GM21737 (cell line): ENCODE measurements at regions not wholly inside any gene's neighbourhood (a gene's known extent, or its start where the extent isn't known, plus 50 kb on each side); places are given as distances from the start of the nearest gene placed in this dataset.
"Not testable (repeated sequence)": the region's sequence is repeated elsewhere in the genome, so short reads cannot be mapped to it uniquely, and the experiment has no call there.

Experiments
- ATAC-seq: cut with Tn5 transposase; IDR thresholded peaks from one replicate; pipeline ENCODE4 v1.9.1; 2021; ENCODE audit warnings: mild to moderate bottlenecking, moderate library complexity; ENCODE audit not compliant: unreplicated experiment

DNA sequence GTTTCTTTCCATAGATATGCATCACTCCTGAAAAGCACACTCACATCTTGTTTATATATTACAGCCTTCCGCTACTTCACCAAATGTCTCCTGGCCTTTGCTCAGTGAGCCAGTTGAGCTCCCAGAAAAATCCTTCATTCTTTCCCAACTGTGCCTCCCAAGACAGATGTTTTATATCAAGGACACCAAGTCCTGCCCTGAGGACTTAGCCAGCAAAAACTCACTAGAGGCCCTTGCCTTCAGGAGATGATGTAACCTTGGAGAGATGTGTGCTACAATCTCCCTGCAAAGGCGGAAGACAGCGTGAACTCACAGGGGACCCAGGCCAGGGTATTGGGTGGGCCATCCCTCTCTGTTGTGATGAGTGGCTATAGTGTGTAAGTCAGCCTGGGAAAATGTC lies 86.1 kb upstream of the CTAGE1 start:
- ATAC-seq, result no peak

DNA sequence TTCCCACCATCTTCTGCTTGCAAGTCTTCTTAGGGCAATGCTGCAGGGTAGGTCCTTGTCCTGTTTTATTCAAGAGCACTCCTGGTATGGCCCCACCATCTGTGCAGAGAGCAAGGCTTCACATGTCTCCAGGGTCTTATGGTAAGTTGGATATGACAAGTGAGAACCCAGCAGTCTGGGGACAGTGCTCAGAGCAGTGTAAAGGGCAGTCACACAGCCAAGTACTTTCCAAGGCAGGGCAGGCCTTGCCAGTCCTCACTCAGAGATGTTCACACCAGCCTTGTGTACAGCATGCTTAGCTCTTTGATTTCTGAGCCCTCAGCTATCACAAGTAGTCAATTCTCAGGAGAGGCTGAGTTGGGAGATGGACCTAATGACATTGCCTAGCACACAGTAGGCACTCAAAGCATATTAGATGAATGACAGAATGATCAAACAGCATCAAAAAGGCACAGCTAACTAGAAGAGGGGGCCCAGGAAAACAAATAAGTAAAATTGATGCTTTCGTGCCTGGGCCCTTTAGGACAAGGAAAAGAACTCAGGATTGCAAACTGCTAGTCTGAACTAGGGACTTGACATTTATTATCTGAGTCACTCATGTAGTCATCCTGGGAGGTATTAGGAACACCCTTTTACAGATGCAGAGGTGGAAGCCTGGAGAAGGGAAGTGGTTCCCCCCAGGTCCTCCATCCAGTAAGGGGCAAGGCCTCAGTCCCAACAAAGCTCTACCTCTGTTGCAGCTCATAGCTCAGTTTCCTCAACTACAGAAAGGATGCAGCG lies 86.7 kb upstream of the CTAGE1 start:
- no peak for ATAC-seq

DNA sequence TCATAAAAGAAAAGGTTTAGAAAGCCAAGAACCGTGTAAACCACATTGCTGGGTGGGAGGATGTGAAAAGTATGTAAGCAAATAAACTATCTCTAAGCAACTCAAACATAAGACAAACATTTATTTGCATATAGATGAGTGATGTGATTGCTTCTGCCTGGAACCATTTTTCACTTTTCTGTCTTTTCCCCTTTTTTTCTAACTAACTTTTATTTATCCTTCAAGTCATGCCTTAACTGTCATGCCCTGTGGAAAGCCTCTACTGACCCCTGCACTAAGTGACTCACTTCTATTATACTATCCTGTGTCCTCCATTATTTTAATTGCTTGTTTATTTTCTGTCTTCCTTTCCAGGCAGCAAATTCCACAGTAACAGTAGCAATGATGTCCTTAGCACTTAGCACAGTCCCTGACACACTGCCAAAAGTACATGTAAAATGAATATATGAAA lies 87.5 kb upstream of the CTAGE1 start:
- ATAC-seq, result no peak

DNA sequence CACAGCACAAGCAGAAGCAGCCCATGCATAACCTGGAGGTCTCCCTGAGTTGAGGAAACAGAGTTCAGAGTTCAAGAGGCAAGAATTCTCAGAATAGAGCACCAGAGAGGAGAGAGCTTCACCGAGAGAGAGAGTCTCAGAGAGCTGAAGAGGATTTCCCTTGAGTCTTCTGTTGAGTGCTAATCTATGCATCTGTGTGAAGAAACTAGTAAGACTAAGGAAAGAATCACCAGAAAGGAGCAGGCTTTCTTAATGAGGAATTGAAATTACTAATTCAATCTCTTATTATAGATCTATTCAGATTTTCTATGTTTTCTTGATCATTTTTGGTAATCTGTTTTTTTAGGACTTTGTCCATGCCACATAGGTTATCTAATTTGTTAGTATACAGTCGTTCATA lies 89.3 kb upstream of the CTAGE1 start:
- no peak for ATAC-seq

DNA sequence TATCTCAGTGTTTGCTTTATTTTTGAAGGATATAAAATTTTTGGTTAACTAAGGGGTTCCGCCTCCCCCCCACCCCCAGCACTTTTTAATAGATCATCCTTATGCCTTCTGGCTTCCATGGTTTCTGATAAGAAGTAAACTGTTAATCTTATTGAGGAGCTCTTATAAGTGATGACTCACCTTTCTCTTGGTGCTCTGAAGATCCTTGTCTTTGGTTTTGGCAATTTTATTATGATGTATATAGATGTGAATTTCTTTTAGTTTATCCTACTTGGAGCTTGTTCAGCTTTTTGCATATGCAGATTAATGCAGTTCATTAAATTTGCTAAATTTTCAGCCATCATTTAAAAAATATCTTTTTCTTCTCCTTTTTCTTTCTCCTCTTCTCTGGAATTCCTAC lies 91.7 kb upstream of the CTAGE1 start:
- ATAC-seq, result no peak

DNA sequence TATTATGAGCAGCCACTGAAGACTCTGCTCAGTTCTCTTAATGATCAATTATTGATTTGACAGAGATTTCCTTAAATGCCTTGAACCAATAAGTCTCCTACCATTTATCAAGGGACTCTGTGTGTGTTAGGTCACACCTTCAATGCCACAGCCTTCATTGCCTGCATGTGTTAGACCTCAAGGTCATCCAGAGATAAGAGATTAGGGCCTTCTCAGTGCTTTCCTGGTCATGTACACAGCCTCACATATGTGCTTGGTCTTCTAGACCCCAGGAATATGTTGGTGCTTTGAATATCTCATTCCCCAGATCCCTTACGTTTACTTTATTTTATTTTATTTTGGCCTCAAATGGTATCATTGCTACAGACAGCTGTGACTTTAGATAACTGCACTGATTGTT lies 93.0 kb upstream of the CTAGE1 start:
- ATAC-seq, result no peak

DNA sequence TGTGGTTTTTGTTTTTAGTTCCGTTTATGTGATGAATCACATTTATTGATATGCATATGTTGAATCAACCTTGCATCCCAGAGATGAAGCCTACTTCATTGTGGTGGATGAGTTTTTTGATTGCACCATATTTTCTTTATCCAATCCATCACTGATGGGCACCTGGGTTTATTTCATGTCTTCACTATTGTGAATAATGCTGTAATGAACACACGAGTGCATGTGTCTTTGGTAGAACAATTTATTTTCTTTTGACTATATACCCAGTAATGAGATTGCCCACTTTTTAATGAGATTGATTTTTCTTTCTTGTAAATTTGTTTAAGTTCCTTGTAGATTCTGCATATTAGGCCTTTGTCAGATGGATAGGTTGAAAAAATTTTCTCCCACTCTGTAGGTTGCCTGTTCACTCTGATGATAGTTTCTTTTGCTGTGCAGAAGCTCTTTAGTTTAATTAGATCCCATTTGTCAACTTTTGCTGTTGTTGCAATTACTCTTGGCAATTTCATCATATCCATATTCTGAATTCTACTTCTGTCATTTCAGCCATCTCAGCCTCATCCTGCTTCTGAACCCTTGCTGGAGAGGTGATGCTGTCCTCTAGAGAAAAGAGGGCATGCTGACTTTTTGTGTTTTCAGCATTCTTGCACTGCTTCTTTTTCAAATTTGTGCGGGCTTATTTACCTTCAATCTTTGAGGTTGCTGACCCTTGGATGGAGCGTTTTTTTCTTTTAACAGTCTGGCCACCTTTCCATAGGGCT lies 96.2 kb upstream of the CTAGE1 start:
- no peak for ATAC-seq

DNA sequence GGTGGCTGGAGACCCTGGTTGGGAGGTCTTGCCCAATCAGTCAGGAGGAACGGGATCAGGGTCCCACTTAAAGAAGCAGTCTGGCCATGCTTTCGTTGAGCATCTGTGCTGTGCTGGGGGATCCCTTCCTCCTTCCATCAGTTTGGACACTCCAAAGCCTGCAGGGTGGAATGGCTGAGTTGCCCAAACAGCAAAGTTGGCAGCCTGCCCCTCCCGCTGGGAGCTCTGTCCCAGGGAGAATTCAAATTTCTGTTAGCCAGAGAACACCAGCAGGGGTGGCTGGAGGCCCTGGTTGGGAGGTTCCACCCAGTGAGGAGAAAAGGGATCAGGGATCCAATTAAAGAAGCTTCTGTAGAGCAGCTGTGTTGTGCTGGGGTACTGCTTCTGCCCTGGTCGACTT lies 96.9 kb upstream of the CTAGE1 start:
- ATAC-seq, result no peak

DNA sequence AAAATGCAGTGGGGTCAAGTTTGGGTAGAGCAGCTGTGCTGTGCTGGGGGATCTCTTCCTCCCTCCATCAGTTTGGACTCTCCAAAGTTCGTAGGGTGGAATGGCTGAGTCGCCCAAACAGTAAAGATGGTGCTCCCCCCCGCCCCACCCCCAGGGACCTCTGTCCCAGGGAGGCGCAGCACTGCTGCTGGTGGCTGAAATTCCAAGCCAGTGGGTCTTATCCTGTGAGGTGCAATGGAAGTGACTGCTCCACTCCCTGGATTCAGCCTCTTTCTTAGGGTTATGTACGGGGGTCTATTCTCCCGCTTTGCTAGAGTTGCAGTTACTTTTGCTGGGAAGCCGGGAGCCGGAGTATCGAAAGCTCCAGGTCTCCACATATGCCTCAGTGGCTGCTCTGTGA lies 97.5 kb upstream of the CTAGE1 start:
- ATAC-seq, result no peak

DNA sequence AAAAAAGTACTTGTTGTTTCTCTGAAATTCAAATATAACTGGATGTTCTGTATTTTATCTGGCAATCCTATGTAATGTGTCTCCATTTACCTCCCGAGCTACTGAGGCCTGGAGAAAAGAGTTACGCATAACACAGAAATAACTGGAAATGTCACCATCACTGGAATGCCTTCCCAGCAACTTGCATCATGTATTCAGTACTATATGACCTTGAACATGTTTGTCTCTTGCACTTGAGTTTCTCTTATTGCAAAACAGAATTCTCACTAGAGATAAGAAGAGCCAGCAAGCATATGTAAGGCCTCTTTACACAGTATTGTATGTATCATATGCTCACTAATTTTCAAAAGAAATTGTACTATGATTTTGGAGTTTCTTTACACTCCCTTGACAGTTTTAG lies 99.6 kb upstream of the CTAGE1 start:
- no peak for ATAC-seq

DNA sequence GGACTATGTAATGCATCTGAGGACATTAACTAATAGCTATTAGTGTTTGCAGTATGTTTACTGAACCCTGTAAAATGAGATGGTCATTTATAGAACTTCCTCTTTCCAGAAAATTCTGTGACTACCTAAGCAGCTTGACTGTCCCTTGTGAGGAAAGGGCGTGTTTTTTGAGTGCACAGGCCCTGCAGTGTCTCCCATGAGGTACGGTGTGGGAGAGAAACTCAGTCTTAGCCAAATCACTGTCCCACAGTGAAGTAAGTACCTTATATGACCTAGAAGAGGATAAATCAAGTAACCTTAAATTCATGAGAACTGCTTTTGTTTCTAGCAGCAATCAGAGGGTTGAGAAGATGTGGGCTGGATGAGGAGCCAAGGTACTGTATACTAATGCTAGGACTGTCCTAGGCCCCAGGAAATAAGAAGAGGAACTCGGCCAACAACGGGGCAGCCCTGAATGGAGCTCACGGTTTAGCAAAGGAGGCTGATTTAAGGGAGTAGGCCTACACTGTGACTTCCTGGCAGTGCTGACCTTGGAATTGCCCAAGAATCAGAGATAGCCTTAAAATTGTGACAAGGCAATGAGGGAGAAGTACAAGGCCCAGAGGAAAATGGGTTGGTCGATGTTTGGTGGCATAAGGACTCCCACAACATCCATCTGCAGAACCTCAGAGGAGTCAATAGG lies 103.5 kb upstream of the CTAGE1 start:
- no peak for ATAC-seq

DNA sequence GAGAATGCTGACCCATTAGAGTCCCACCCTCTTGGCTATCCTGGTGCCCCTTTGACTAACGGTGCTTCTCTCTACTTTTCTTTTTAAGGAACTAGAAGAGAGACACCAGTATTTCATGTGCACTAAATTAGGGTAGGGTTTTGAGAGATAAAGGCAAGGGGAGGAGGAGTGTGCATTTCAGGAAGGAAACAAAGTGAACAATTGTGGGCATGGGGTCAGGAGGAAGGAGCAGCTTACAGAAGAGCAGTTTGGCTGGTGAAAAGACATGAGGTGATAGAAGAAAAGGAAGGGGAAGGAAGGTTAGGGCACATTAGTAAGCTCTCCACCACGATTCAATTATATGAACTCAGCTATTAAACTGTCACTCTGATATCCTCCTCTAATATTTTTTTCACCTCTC lies 105.8 kb upstream of the CTAGE1 start:
- no peak for ATAC-seq

DNA sequence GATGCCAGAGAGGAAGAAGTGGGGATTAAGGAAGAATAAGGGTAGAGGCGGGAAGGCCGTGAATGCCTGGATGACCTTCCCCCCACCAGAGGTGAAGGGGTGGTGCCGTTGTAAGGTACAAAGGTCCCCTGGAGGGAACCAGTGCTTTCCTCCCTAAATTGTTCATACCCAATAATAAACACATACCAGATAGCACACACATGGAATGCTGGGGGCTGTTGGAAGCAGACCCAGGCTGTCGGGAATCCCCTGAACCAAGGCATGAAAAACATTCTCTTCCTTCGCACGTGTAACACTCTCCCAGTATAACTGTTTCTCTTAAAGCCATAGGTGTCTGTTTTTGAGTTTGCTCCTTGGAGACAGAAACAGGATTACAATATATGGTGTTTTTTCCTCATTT lies 107.1 kb upstream of the CTAGE1 start:
- ATAC-seq, result no peak

DNA sequence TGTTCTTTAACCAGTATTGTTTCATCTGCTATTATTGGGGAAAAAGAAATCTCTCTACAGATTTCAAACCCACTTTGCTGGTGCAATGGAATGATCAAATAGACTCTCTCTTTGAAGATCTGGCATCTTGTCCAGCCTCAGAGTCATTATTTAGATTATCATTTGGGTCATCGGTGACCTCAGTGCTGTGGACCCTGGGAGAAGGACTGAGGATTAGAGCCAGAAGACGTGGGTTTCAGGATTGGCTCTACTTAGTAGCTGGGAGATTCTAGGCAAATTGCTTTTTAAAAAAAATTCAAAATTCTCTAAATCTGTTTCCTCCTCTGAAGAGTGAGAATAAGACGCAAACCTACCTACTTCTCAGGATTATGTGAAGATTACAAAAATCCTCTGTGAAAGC lies 107.6 kb upstream of the CTAGE1 start:
- ATAC-seq, result no peak

DNA sequence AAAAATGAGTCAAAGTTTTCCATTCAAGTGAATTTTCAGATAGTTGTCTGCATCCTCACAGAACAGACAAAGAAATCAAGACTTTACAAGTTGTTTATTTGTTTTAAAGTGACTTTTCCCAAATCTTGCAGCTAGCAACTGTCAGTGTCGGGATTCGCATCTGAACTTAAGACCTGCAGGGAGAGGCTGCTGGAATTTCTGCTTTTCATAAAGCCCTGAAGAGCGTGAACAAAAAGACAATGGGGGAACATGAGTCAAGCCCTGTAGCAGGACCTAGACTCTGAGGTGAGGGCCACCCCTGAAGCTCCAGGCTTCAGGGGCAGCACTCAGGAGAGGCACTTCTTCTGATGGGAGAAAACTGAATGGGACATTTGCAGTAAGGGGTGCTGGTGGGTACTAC lies 108.2 kb upstream of the CTAGE1 start:
- no peak for ATAC-seq

DNA sequence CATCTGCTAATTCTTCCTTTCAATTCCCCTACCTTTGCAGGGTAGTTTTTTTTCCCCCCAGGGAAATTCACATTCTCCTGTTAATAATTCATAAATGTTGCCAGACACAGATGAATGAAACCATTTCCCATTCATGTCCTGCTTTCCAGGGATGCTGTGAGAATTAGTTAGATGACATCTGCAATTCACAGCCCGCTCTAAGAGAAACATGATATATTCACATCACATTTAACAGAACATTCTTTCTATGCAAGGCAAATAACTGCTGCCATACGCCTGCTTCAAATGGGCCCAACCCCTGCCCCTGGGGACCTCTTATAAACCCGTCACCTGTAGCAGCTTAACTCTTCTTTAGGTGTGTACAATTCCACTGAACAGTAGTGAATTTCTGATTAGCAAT lies 110.6 kb upstream of the CTAGE1 start:
- no peak for ATAC-seq

DNA sequence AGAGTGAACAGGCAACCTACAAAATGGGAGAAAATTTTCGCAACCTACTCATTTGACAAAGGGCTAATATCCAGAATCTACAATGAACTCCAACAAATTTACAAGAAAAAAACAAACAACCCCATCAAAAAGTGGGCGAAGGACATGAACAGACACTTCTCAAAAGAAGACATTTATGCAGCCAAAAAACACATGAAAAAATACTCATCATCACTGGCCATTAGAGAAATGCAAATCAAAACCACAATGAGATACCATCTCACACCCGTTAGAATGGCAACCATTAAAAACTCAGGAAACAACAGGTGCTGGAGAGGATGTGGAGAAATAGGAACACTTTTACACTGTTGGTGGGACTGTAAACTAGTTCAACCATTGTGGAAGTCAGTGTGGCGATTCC lies 117.0 kb upstream of the CTAGE1 start:
- not testable (repeated sequence) for ATAC-seq

DNA sequence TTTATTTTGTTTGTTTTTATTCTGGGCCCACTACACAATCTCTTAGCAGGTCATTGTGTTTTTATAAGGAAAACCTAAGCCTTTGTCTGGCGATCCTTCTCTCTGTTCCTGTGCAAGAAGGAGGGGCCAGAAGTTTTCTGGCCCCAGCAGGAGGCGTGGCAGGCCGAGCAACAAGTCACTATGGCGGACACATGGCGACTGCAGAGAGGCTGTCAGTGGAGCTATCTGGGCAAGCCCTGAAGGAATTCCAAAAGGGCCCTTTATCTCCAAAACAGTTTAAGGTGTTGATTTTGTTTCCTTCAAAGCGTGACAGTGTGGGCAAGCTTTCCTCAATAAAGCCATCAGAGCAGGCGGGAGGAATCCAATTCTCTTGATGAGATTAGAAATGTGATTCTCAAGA lies 118.8 kb upstream of the CTAGE1 start:
- ATAC-seq, result no peak

DNA sequence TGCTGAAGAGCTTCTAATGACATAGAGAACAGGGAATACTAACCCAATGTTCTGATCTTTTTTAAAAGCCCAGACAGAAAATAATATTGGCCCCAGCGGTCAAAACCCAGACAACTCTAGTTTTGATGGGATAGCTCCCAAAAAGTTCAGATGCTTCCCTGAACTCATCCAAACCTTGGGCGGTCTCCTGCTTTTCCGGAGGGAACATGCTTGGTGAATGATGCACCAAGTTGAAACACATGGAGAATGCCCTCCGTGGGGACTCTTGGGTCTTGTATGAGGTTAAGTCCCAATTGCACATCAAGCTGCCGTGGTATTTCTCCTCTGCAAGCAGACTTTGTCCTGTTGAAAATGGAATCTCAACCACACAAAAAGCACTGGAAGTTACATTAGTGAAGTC lies 120.7 kb upstream of the CTAGE1 start:
- no peak for ATAC-seq

DNA sequence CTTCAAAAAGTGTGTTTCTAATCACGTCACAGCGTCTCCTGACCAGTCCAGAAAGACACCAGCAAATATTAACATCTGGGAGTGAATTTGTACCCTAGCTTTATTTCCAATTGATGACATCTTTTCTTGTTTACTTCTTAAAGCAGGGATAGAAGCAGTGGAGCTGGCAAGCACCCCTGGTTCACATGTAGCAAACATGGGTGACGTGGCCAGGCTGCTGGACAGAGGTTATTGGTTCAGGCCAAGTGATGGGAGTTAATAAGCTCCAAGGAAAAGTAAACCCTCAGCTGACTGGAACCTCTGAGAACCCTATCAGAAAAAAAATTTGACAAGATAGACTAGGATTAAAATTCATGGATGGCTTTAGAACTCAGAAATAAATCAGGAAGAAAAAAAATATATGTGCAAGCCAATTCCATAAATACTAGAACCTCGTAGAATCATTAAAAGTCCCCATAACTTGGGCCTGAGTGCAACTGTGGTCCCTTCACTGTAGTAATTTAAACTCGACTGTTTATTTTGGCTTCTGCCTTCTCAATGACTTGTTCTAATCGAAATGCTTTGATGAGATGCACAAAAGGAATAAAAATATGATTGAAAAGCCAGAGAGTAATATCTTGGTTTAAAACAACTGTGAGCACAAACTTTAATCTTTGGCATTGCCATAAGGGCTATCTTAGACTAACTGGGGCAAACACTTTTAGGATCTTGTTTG lies 121.5 kb upstream of the CTAGE1 start:
- ATAC-seq, result no peak

DNA sequence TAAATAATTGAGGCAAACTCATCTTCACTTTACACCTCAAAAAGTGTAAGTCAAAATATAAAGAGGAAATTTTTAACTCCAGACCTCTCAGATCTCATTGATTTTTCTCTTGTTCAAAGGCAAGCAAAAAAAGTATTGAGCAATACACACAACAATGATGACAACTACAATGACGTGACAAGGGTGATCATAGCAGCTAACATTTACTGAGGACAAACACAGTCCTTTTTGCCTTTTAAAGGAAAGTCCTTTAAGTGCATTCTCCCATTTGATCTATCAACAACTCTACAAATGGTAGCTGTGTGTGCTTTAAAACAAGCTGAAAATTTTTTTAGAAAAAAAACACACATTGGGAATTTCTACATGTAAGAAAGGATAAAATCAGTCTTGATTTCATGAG lies 123.5 kb upstream of the CTAGE1 start:
- ATAC-seq, result no peak
